Epithelial cell of proximal tubule (primary cell): ENCODE measurements at regions not wholly inside any gene's neighbourhood (a gene's known extent, or its start where the extent isn't known, plus 50 kb on each side); places are given as distances from the start of the nearest gene placed in this dataset.

Source experiments
- DNase-seq: peaks from one replicate; pipeline ENCODE4 v3.0.0-alpha.2; 2011; ENCODE audit warnings: low read depth
- H3K4me3 ChIP-seq: 2 replicates; pipeline ENCODE4 v1.5.1; 2011; ENCODE audit warnings: low read depth, mild to moderate bottlenecking, low read length
- TF ChIP-seq, protein P1 (sequence below): conservative IDR thresholded peaks from 2 replicates; pipeline ENCODE4 v1.5.1; 2012; ENCODE audit warnings: low read depth, mild to moderate bottlenecking, low read length

GRCh38 chr10:21048068-21048467 is 151.0 kb upstream of the NEBL start:
- H3K4me3 ChIP-seq: no peak overlapping the region
- DNase-seq: no peak
- TF ChIP-seq, protein P1, sequence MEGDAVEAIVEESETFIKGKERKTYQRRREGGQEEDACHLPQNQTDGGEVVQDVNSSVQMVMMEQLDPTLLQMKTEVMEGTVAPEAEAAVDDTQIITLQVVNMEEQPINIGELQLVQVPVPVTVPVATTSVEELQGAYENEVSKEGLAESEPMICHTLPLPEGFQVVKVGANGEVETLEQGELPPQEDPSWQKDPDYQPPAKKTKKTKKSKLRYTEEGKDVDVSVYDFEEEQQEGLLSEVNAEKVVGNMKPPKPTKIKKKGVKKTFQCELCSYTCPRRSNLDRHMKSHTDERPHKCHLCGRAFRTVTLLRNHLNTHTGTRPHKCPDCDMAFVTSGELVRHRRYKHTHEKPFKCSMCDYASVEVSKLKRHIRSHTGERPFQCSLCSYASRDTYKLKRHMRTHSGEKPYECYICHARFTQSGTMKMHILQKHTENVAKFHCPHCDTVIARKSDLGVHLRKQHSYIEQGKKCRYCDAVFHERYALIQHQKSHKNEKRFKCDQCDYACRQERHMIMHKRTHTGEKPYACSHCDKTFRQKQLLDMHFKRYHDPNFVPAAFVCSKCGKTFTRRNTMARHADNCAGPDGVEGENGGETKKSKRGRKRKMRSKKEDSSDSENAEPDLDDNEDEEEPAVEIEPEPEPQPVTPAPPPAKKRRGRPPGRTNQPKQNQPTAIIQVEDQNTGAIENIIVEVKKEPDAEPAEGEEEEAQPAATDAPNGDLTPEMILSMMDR: no peak

- no peak overlapping the region for H3K4me3 ChIP-seq
- no peak for DNase-seq
- TF ChIP-seq, protein P1: no peak
Observed at GRCh38 chr10:21047511-21047910, 150.4 kb upstream of the NEBL start.

GRCh38 chr10:21047096-21047495 is 150.0 kb upstream of the NEBL start:
- no peak overlapping the region for H3K4me3 ChIP-seq
- TF ChIP-seq, protein P1: no peak
- DNase-seq: no peak

DNA sequence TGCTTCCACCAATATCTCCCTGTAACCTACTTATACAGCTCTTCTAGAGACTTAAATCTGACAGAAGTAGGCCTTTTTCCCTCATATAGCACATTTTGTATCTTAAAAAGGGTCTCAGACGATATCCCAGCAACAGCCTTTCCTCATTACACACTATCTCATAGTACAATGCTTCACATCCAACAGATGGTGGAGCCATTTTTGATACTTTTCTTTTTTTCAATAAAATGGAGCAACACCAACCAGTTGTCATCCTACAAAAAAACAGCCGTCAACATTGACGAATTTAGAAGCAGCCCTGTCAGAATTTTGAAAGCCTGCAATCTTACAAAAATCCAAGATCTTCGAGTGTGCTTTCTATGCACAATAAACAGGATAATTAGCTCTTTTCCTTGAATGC is 145.9 kb upstream of the NEBL start:
- DNase-seq: no peak
- H3K4me3 ChIP-seq: no peak overlapping the region
- TF ChIP-seq, protein P1: no peak

- no peak overlapping the region for H3K4me3 ChIP-seq
- DNase-seq: no peak
- TF ChIP-seq, protein P1: no peak
Observed at GRCh38 chr10:21042536-21042935, 145.4 kb upstream of the NEBL start.

GRCh38 chr10:21041763-21042458 is 144.8 kb upstream of the NEBL start:
- TF ChIP-seq, protein P1: no peak

DNA sequence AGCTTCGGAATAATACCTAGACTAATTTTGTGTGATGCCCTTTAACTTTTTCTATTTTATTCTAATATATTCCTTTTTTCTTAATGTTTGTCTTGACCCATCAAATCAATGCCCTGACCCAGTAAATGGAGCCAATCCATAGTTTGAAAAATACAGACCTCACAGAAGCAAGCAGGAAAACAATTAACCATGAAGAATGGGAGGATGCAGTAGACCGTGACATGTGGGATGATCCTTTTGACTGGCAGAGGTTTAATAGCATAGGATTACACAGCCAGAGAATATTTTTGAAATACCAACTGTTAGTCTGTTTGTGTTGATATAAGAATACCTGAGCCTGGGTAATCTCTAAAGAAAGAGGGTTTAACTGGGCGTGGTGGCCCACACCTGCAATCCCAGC is 142.6 kb upstream of the NEBL start:
- TF ChIP-seq, protein P1: no peak
- no peak for DNase-seq
- no peak overlapping the region for H3K4me3 ChIP-seq

More at GRCh38 chr10:21041763-21042458, 144.8 kb upstream of the NEBL start:
- no peak overlapping the region for H3K4me3 ChIP-seq
- no peak for DNase-seq
